ENCODE measurements at regions not wholly inside any gene's neighbourhood (a gene's known extent, or its start where the extent isn't known, plus 50 kb on each side); places are given as distances from the start of the nearest gene placed in this dataset.

DNA sequence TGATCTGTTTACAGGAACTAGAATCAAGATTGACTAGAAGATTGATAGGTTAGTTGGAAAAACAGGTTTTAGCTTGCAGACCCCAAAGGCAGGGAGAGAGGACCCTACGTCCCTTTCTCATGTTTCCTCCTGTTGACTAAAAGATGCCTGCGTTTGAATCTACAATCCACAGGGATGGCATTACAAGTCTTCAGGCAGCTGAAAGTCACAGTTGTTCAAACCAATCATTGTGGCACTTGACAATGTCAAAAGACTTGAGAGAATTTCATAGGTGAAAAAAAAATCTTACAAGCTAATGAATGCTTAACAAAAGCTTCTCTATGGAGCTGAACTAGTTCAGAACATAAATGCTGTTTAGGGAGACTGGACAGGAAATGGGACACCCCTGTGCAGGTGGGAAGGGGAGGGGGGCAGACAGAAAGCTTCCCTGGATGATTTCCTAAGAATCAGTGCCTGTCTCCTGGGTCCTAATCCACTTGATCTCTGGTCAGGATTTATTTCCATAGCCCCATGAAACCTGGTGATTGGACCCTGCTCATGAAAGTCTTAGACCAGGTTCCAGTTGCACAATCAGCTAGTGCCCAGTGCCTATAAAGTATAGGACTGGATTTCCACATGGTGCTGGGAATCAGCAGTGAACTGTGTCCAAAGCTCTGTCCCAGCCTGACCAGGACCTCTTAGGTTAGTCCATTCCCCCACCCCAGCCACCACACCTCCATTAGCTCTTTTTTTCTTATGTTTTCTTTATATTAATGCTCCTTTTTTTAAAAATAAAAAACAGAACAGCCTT is 91.6 kb upstream of the BCAR3 start:
- no peaks in the 10 kb centered on the region for H3K27me3 ChIP-seq (ENCODE audit: control insufficient read depth, insufficient read depth, low read length)
- no peak overlapping the region for H3K9ac ChIP-seq (ENCODE audit: low read depth, low read length)
- H3K4me1 ChIP-seq (ENCODE audit: control insufficient read depth, insufficient read depth, low read length): peaks cover 18% of the 10 kb centered on the region
- H3K27ac ChIP-seq (ENCODE audit: low read depth, low read length): no peak overlapping the region
- no peaks in the 10 kb centered on the region for H3K9me3 ChIP-seq (ENCODE audit: control insufficient read depth, insufficient read depth, low read length)
- no peaks in the 10 kb centered on the region for H3K36me3 ChIP-seq (ENCODE audit: control insufficient read depth, insufficient read depth, low read length)
- no peak overlapping the region for H3K4me3 ChIP-seq (ENCODE audit: low read depth, low read length)

GRCh38 chr1:93771843-93772242 is 90.2 kb upstream of the BCAR3 start:
- Histone ChIP-seq H3K9me3 (ENCODE audit: control insufficient read depth, insufficient read depth, low read length) (no peaks in the 10 kb centered on the region), H3K4me3 (ENCODE audit: low read depth, low read length) (no peak overlapping the region), H3K27ac (ENCODE audit: low read depth, low read length) (no peak overlapping the region), H3K27me3 (ENCODE audit: control insufficient read depth, insufficient read depth, low read length) (no peaks in the 10 kb centered on the region), H3K9ac (ENCODE audit: low read depth, low read length) (no peak overlapping the region), H3K4me1 (ENCODE audit: control insufficient read depth, insufficient read depth, low read length) (peaks cover 18% of the 10 kb centered on the region), H3K36me3 (ENCODE audit: control insufficient read depth, insufficient read depth, low read length) (no peaks in the 10 kb centered on the region)

GRCh38 chr1:93770640-93771039 is 89.0 kb upstream of the BCAR3 start:
- H3K9ac ChIP-seq (ENCODE audit: low read depth, low read length): no peak overlapping the region
- no peak overlapping the region for H3K27ac ChIP-seq (ENCODE audit: low read depth, low read length)
- H3K4me1 ChIP-seq (ENCODE audit: control insufficient read depth, insufficient read depth, low read length): peaks cover 18% of the 10 kb centered on the region
- no peaks in the 10 kb centered on the region for H3K36me3 ChIP-seq (ENCODE audit: control insufficient read depth, insufficient read depth, low read length)
- H3K9me3 ChIP-seq (ENCODE audit: control insufficient read depth, insufficient read depth, low read length): no peaks in the 10 kb centered on the region
- no peaks in the 10 kb centered on the region for H3K27me3 ChIP-seq (ENCODE audit: control insufficient read depth, insufficient read depth, low read length)
- no peak overlapping the region for H3K4me3 ChIP-seq (ENCODE audit: low read depth, low read length)

GRCh38 chr1:93769777-93770176 is 88.1 kb upstream of the BCAR3 start:
- H3K27me3 ChIP-seq (ENCODE audit: control insufficient read depth, insufficient read depth, low read length): no peaks in the 10 kb centered on the region
- H3K27ac ChIP-seq (ENCODE audit: low read depth, low read length): no peak overlapping the region
- no peaks in the 10 kb centered on the region for H3K36me3 ChIP-seq (ENCODE audit: control insufficient read depth, insufficient read depth, low read length)
- H3K4me1 ChIP-seq (ENCODE audit: control insufficient read depth, insufficient read depth, low read length): peaks cover 15% of the 10 kb centered on the region
- no peaks in the 10 kb centered on the region for H3K9me3 ChIP-seq (ENCODE audit: control insufficient read depth, insufficient read depth, low read length)
- H3K4me3 ChIP-seq (ENCODE audit: low read depth, low read length): no peak overlapping the region
- H3K9ac ChIP-seq (ENCODE audit: low read depth, low read length): no peak overlapping the region

DNA sequence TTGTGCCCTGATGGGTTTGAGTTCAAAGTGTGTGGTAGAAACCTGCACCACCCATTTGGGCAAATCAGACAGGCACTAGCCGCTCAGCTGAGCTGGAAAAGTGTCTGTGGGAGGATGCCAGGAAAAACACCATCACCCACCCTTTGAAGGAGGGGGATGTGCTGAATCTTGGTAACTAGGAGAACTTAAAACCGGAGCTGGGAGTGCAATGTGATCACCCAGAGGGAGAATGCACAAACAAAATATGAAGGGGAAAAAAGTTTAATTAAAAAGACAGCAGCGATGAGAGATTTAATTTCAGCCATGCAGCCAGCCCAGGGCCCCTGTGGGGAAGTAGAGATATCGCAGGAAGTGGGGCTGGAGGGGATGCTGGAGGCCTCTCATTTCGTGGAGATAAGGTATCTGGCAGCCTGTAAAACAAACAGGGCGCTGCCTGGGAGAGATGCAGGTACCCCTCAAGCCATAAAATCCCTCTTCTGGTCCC is 86.8 kb upstream of the BCAR3 start:
- Histone ChIP-seq H3K9ac (ENCODE audit: low read depth, low read length) (no peak overlapping the region), H3K4me3 (ENCODE audit: low read depth, low read length) (no peak overlapping the region), H3K9me3 (ENCODE audit: control insufficient read depth, insufficient read depth, low read length) (no peaks in the 10 kb centered on the region), H3K4me1 (ENCODE audit: control insufficient read depth, insufficient read depth, low read length) (peaks cover 15% of the 10 kb centered on the region), H3K27ac (ENCODE audit: low read depth, low read length) (no peak overlapping the region), H3K36me3 (ENCODE audit: control insufficient read depth, insufficient read depth, low read length) (no peaks in the 10 kb centered on the region), H3K27me3 (ENCODE audit: control insufficient read depth, insufficient read depth, low read length) (no peaks in the 10 kb centered on the region)

GRCh38 chr1:93766451-93766850 is 84.8 kb upstream of the BCAR3 start:
- no peaks in the 10 kb centered on the region for H3K36me3 ChIP-seq (ENCODE audit: control insufficient read depth, insufficient read depth, low read length)

DNA sequence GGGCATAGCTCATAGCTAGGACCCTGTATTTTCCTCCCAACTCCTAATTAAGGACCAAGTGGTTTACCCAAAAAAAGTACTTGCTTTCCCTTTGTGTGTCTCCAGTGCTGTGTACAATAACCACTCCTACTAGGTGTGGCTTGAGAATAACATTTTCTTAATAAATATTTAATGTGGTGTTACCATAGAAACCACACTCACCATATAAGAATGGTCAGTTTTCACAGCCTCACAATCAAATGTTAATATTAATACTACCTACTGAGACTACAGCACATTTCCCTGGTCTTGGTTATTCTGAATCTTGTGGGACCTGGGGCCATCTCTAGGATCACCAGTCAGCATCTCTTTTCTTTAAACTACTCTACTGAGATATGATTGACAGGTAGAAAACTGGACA is 83.5 kb upstream of the BCAR3 start:
- H3K4me1 ChIP-seq (ENCODE audit: control insufficient read depth, insufficient read depth, low read length): peaks cover 15% of the 10 kb centered on the region
- H3K36me3 ChIP-seq (ENCODE audit: control insufficient read depth, insufficient read depth, low read length): no peaks in the 10 kb centered on the region
- no peak overlapping the region for H3K4me3 ChIP-seq (ENCODE audit: low read depth, low read length)
- H3K9me3 ChIP-seq (ENCODE audit: control insufficient read depth, insufficient read depth, low read length): no peaks in the 10 kb centered on the region
- H3K27ac ChIP-seq (ENCODE audit: low read depth, low read length): no peak overlapping the region
- no peak overlapping the region for H3K9ac ChIP-seq (ENCODE audit: low read depth, low read length)
- no peaks in the 10 kb centered on the region for H3K27me3 ChIP-seq (ENCODE audit: control insufficient read depth, insufficient read depth, low read length)

More at GRCh38 chr1:93766451-93766850, 84.8 kb upstream of the BCAR3 start:
- no peaks in the 10 kb centered on the region for H3K9me3 ChIP-seq (ENCODE audit: control insufficient read depth, insufficient read depth, low read length)
- no peak overlapping the region for H3K27ac ChIP-seq (ENCODE audit: low read depth, low read length)
- no peak overlapping the region for H3K9ac ChIP-seq (ENCODE audit: low read depth, low read length)
- no peak overlapping the region for H3K4me3 ChIP-seq (ENCODE audit: low read depth, low read length)
- no peaks in the 10 kb centered on the region for H3K27me3 ChIP-seq (ENCODE audit: control insufficient read depth, insufficient read depth, low read length)
- H3K4me1 ChIP-seq (ENCODE audit: control insufficient read depth, insufficient read depth, low read length): peaks cover 15% of the 10 kb centered on the region

DNA sequence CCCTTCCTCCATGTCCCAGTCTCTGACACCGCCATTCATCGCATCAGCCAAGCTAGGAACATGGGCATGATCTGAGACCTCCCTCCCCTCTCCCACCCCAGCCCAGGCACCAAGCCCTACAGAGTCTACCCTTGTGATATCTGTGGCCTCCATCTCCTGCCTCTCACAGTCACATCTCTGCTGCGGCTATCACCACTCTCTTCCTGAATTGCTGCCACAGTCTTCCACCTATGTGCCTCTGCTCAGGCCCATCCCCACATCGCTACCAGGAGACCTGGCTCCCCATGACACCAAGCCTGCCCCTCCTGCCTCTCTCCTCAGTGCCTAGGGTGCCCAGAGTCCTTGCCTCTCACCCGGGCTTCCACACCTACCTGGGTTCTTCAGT is 82.7 kb upstream of the BCAR3 start:
- Histone ChIP-seq H3K27me3 (ENCODE audit: control insufficient read depth, insufficient read depth, low read length) (no peaks in the 10 kb centered on the region), H3K4me3 (ENCODE audit: low read depth, low read length) (no peak overlapping the region), H3K36me3 (ENCODE audit: control insufficient read depth, insufficient read depth, low read length) (no peaks in the 10 kb centered on the region), H3K9me3 (ENCODE audit: control insufficient read depth, insufficient read depth, low read length) (no peaks in the 10 kb centered on the region), H3K27ac (ENCODE audit: low read depth, low read length) (no peak overlapping the region), H3K4me1 (ENCODE audit: control insufficient read depth, insufficient read depth, low read length) (peaks cover 11% of the 10 kb centered on the region), H3K9ac (ENCODE audit: low read depth, low read length) (no peak overlapping the region)

- H3K36me3 ChIP-seq (ENCODE audit: control insufficient read depth, insufficient read depth, low read length): no peaks in the 10 kb centered on the region
- H3K27me3 ChIP-seq (ENCODE audit: control insufficient read depth, insufficient read depth, low read length): no peaks in the 10 kb centered on the region
- H3K27ac ChIP-seq (ENCODE audit: low read depth, low read length): no peak overlapping the region
- peaks cover 6% of the 10 kb centered on the region; the same call in 1 of the 2 replicates for H3K4me1 ChIP-seq (ENCODE audit: control insufficient read depth, insufficient read depth, low read length)
- no peak overlapping the region for H3K9ac ChIP-seq (ENCODE audit: low read depth, low read length)
- no peaks in the 10 kb centered on the region for H3K9me3 ChIP-seq (ENCODE audit: control insufficient read depth, insufficient read depth, low read length)
- H3K4me3 ChIP-seq (ENCODE audit: low read depth, low read length): no peak overlapping the region
Measured at GRCh38 chr1:93763704-93764365, 82.2 kb upstream of the BCAR3 start.

GRCh38 chr1:93758842-93759515 is 77.3 kb upstream of the BCAR3 start:
- H3K27me3 ChIP-seq (ENCODE audit: control insufficient read depth, insufficient read depth, low read length): no peaks in the 10 kb centered on the region
- no peak overlapping the region for H3K9ac ChIP-seq (ENCODE audit: low read depth, low read length)
- H3K9me3 ChIP-seq (ENCODE audit: control insufficient read depth, insufficient read depth, low read length): no peaks in the 10 kb centered on the region
- H3K4me1 ChIP-seq (ENCODE audit: control insufficient read depth, insufficient read depth, low read length): no peaks in the 10 kb centered on the region
- H3K27ac ChIP-seq (ENCODE audit: low read depth, low read length): no peak overlapping the region
- H3K36me3 ChIP-seq (ENCODE audit: control insufficient read depth, insufficient read depth, low read length): no peaks in the 10 kb centered on the region
- H3K4me3 ChIP-seq (ENCODE audit: low read depth, low read length): no peak overlapping the region
